Thoracic aorta (tissue), 2 donors: ENCODE measurements at regions not wholly inside any gene's neighbourhood (a gene's known extent, or its start where the extent isn't known, plus 50 kb on each side); places are given as distances from the start of the nearest gene placed in this dataset.
A peak's percentile ranks its signal among the peaks of the same experiment; 100 is the strongest.

Experiments
- ATAC-seq: fragments of 150-250 bp; one replicate; pipeline ENCODE4 v1.8.0; 2017; ENCODE audit warnings: low read depth; ENCODE audit not compliant: insufficient number of reproducible peaks, low FRiP score
- DNase-seq: peaks from one replicate; pipeline ENCODE4 v3.0.0-alpha.2; 2020; ENCODE audit warnings: low spot score
- H3K27ac ChIP-seq, 2 donors: fragments of 200-600 bp; sonication (generic); 1 replicate in 1 of 2; 2 replicates in 1 of 2; pipeline ENCODE4 v1.5.1; 2016; ENCODE audit warnings: mild to moderate bottlenecking in 2 of 2, moderate library complexity in 2 of 2
- H3K27me3 ChIP-seq: fragments of 200-600 bp; sonication (generic); replicated peaks from 2 replicates; pipeline ENCODE4 v1.6.0; 2016; ENCODE audit warnings: mild to moderate bottlenecking; ENCODE audit not compliant: insufficient read depth
- H3K36me3 ChIP-seq: fragments of 200-600 bp; sonication (generic); one replicate; pipeline ENCODE4 v1.5.1; 2016
- H3K4me1 ChIP-seq, 2 donors: fragments of 200-600 bp; sonication (generic); 1 replicate in 1 of 2; 2 replicates in 1 of 2; pipeline versions ENCODE4 v1.5.1 to v1.6.0; 2016; ENCODE audit warnings: low read depth in 2 of 2, mild to moderate bottlenecking in 1 of 2; ENCODE audit not compliant: control insufficient read depth in 1 of 2
- H3K4me3 ChIP-seq: fragments of 200-600 bp; sonication (generic); 2 replicates; pipeline ENCODE4 v1.5.1; 2016; ENCODE audit warnings: mild to moderate bottlenecking
- H3K9me3 ChIP-seq: fragments of 200-600 bp; sonication (generic); 2 replicates; pipeline ENCODE4 v1.5.1; 2016
- CTCF ChIP-seq: fragments of 200-600 bp; sonication (generic); IDR thresholded peaks from one replicate; pipeline ENCODE4 v1.5.1; 2019; ENCODE audit warnings: antibody characterized with exemption

DNA sequence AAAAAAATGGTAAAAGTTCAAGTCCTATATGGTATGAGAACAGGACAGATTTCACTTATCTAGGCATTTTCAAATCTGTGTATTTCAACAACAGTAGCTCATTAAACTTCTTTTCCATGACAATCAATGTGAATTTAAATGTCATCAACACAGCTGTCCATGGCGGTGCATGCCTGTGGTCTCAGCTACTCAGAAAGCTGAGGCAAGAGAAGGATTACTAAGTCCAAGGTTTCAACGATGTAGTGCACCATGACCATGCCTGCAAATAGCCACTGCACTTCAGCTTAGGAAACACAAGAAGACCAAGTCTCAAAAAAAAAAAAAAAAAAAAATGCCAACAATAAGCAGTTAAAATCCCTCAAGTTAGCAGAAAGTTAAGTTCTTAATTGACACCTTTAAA lies 214.6 kb downstream of the C12orf50 start:
- H3K4me3 ChIP-seq: no peak overlapping the region
- H3K9me3 ChIP-seq: no peaks in the 10 kb centered on the region
- no peak for DNase-seq

DNA sequence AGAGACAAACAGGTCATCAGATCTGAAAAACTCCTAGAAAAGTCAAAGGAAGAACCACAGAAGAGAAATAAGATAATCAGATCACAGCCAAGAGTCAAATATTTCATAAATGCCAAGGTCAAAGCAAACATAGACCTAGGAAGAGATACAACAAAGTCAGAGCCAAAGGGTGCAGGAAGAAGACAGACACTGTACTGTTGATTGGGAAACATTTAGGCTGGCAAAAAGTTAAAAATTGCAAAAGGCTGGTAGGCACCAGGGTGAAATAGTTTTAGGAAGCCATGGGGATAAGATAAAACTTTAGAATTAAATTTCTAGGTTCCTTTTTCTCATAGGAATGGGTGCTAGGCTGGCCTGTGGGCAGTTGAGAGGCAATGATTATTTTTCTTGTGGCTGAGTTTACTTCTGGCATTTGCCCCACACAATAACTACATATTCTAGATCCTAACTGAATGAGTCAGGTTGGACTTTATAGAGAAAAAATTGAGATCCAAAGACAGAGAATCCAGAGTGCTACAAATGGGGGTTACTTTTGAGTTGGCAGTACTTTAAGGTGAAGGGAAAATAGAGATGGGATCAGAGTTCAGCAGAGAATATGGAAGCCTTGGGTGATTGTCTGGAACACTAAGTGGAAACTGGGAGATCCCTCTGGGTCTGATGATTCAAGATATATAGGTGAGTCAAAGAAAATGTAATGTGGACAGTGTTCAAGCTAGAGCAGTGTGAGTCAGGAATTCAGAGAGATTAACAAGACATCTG lies 215.5 kb downstream of the C12orf50 start:
- H3K9me3 ChIP-seq: no peaks in the 10 kb centered on the region
- peaks cover 14 to 16% of the 10 kb centered on the region in 2 donors for H3K4me1 ChIP-seq
- no peak overlapping the region for H3K4me3 ChIP-seq
- no peak for ATAC-seq
- H3K27ac ChIP-seq: peak overlapping the region in 1 of 2 donors; percentile 49
- no peak for TF ChIP-seq CTCF
- no peaks in the 10 kb centered on the region for H3K36me3 ChIP-seq
- DNase-seq: no peak
- H3K27me3 ChIP-seq: no peaks in the 10 kb centered on the region

More for the DNA sequence above, 214.6 kb downstream of the C12orf50 start:
- Histone ChIP-seq H3K27me3 (no peaks in the 10 kb centered on the region), H3K27ac (no peak overlapping the region), H3K4me1 (peaks cover 14 to 16% of the 10 kb centered on the region in 2 donors), H3K36me3 (no peaks in the 10 kb centered on the region)
- TF ChIP-seq CTCF: no peak
- no peak for ATAC-seq

DNA sequence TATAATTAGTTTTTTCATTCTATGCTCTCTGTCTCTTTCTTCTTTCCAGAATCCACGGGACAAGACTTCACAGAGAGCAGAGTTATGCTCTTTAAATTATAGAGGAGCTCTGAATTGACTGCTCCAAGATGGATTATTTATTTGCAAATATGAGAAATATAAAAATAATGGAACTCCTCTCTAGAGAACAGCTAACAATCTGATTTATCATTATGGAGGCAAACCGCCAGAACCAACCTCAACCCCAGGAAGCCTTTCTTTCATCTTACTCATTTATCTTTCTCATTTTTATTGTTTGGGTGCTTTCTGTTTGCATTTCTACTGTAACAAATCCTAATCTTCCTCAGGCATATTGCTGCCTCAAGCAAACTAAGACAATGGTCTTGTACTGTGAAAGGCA lies 216.5 kb downstream of the C12orf50 start:
- Histone ChIP-seq H3K27me3 (no peaks in the 10 kb centered on the region), H3K27ac (peak overlapping the region in 1 of 2 donors; percentile 49), H3K36me3 (no peaks in the 10 kb centered on the region), H3K9me3 (no peaks in the 10 kb centered on the region), H3K4me3 (no peak overlapping the region), H3K4me1 (peaks cover 14 to 16% of the 10 kb centered on the region in 2 donors)
- ATAC-seq: no peak
- no peak for TF ChIP-seq CTCF
- DNase-seq: no peak

DNA sequence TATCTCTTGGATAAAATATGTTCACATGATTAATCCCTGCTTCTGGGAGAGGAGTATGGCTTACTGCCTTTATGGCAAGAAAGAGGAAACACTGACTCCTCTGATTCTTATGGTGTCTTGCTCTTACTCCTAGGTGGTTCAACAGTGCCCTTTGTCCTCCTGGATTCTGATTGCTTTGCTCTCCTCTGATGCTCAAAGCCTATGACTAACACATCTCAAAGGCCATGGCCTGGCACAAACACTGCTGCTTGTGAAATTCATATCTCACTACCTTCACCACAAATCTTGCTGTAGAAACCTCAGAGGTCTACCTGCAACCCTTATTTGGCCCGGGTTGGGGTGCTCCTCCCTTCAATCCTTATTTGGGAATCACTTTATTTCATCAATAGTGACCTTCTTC lies 217.2 kb downstream of the C12orf50 start:
- TF ChIP-seq CTCF: no peak
- Histone ChIP-seq H3K4me3 (no peak overlapping the region), H3K9me3 (no peaks in the 10 kb centered on the region), H3K36me3 (no peaks in the 10 kb centered on the region), H3K4me1 (peaks cover 14 to 16% of the 10 kb centered on the region in 2 donors), H3K27ac (no peak overlapping the region), H3K27me3 (no peaks in the 10 kb centered on the region)
- no peak for ATAC-seq
- no peak for DNase-seq

- Histone ChIP-seq H3K36me3 (no peaks in the 10 kb centered on the region), H3K27ac (no peak overlapping the region), H3K4me1 (peaks cover 10 to 23% of the 10 kb centered on the region in 2 donors), H3K27me3 (no peaks in the 10 kb centered on the region), H3K4me3 (no peak overlapping the region), H3K9me3 (no peaks in the 10 kb centered on the region)
- ATAC-seq: no peak
- TF ChIP-seq CTCF: no peak
- no peak for DNase-seq
Observed at GRCh38 chr12:87809916-87810315, 219.3 kb downstream of the C12orf50 start.
